Large intestine (tissue), 3 donors: ENCODE measurements at regions not wholly inside any gene's neighbourhood (a gene's known extent, or its start where the extent isn't known, plus 50 kb on each side); places are given as distances from the start of the nearest gene placed in this dataset.

Experiments
- DNase-seq, 2 donors: peaks; one replicate each; pipeline versions ENCODE4 v3.0.0 to v3.0.0-alpha.2; 2013
- H3K27ac ChIP-seq: one replicate; pipeline ENCODE4 v1.5.1; 2013; ENCODE audit warnings: low read length
- H3K27me3 ChIP-seq: 2 replicates; pipeline ENCODE4 v1.6.1; 2013; ENCODE audit warnings: low read length; ENCODE audit not compliant: control insufficient read depth, insufficient read depth
- H3K36me3 ChIP-seq: 2 replicates; pipeline ENCODE4 v1.6.1; 2013; ENCODE audit warnings: low read length; ENCODE audit not compliant: control insufficient read depth, insufficient read depth
- H3K4me1 ChIP-seq: one replicate; pipeline ENCODE4 v1.6.1; 2013; ENCODE audit warnings: low read length; ENCODE audit not compliant: control insufficient read depth, insufficient read depth
- H3K4me3 ChIP-seq: one replicate; pipeline ENCODE4 v1.5.1; 2013; ENCODE audit warnings: low read length
- H3K9me3 ChIP-seq: one replicate; pipeline ENCODE4 v1.6.1; 2013; ENCODE audit warnings: mild to moderate bottlenecking, low read depth, low read length, moderate library complexity; ENCODE audit not compliant: control insufficient read depth
- WGBS: methylation state at CpG from one replicate; pipeline ENCODE4 v1.1.5; 2013; ENCODE audit warnings: low lambda C conversion rate; ENCODE audit not compliant: insufficient coverage; 5-methylcytosine and 5-hydroxymethylcytosine counted together

- peak in 1 of 2 donors; percentile 5 for DNase-seq
- no peaks in the 10 kb centered on the region for H3K36me3 ChIP-seq
- no peaks in the 10 kb centered on the region for H3K9me3 ChIP-seq
- WGBS: 100% methylated on average over 1 of the region's 3 CpGs
- no peaks in the 10 kb centered on the region for H3K4me1 ChIP-seq
- H3K27ac ChIP-seq: no peak overlapping the region
- no peaks in the 10 kb centered on the region for H3K27me3 ChIP-seq
- no peak overlapping the region for H3K4me3 ChIP-seq
Measured at GRCh38 chr5:162323466-162323865, 255.9 kb downstream of the GABRG2 start.

- H3K27ac ChIP-seq: no peak overlapping the region
- H3K4me3 ChIP-seq: no peak overlapping the region
- no peak for DNase-seq
- no peaks in the 10 kb centered on the region for H3K4me1 ChIP-seq
- 100% methylated on average over 1 of the region's 3 CpGs for WGBS
- no peaks in the 10 kb centered on the region for H3K36me3 ChIP-seq
- H3K27me3 ChIP-seq: no peaks in the 10 kb centered on the region
- H3K9me3 ChIP-seq: no peaks in the 10 kb centered on the region
Measured at GRCh38 chr5:162324328-162324727, 256.8 kb downstream of the GABRG2 start.

GRCh38 chr5:162325143-162325727, 257.7 kb downstream of the GABRG2 start:
- Histone ChIP-seq H3K27me3 (no peaks in the 10 kb centered on the region), H3K27ac (no peak overlapping the region), H3K4me3 (no peak overlapping the region), H3K9me3 (no peaks in the 10 kb centered on the region), H3K36me3 (no peaks in the 10 kb centered on the region), H3K4me1 (no peaks in the 10 kb centered on the region)
- no peak for DNase-seq
- 67% methylated on average over 1 of the region's 3 CpGs for WGBS

GRCh38 chr5:162334944-162335343, 267.4 kb downstream of the GABRG2 start:
- Histone ChIP-seq H3K27me3 (no peaks in the 10 kb centered on the region), H3K27ac (no peak overlapping the region), H3K36me3 (no peaks in the 10 kb centered on the region), H3K9me3 (no peaks in the 10 kb centered on the region), H3K4me3 (no peak overlapping the region), H3K4me1 (no peaks in the 10 kb centered on the region)
- DNase-seq: no peak
- no CpG with 5 or more reads among the region's 4 CpGs for WGBS

- no peak overlapping the region for H3K27ac ChIP-seq
- H3K4me1 ChIP-seq: no peaks in the 10 kb centered on the region
- no peak overlapping the region for H3K4me3 ChIP-seq
- H3K9me3 ChIP-seq: peaks cover 4% of the 10 kb centered on the region
- no peaks in the 10 kb centered on the region for H3K27me3 ChIP-seq
- no peak for DNase-seq
- H3K36me3 ChIP-seq: no peaks in the 10 kb centered on the region
- 100% methylated on average over 1 of the region's 1 CpG for WGBS
Measured at GRCh38 chr5:162360373-162360931, 292.9 kb downstream of the GABRG2 start.

- no CpG with 5 or more reads among the region's 3 CpGs for WGBS
- no peak overlapping the region for H3K4me3 ChIP-seq
- no peaks in the 10 kb centered on the region for H3K36me3 ChIP-seq
- no peaks in the 10 kb centered on the region for H3K9me3 ChIP-seq
- no peaks in the 10 kb centered on the region for H3K4me1 ChIP-seq
- no peak overlapping the region for H3K27ac ChIP-seq
- no peaks in the 10 kb centered on the region for H3K27me3 ChIP-seq
- DNase-seq: peak in 1 of 2 donors; percentile 1
Measured at GRCh38 chr5:162372256-162372655, 304.7 kb downstream of the GABRG2 start.

- no peaks in the 10 kb centered on the region for H3K9me3 ChIP-seq
- H3K4me1 ChIP-seq: no peaks in the 10 kb centered on the region
- DNase-seq: no peak
- no peaks in the 10 kb centered on the region for H3K27me3 ChIP-seq
- no peak overlapping the region for H3K4me3 ChIP-seq
- WGBS: no CpG with 5 or more reads among the region's 1 CpG
- no peaks in the 10 kb centered on the region for H3K36me3 ChIP-seq
- no peak overlapping the region for H3K27ac ChIP-seq
Measured at GRCh38 chr5:162377895-162378294, 310.3 kb downstream of the GABRG2 start.

- H3K4me1 ChIP-seq: no peaks in the 10 kb centered on the region
- H3K4me3 ChIP-seq: no peak overlapping the region
- no peaks in the 10 kb centered on the region for H3K36me3 ChIP-seq
- H3K27me3 ChIP-seq: no peaks in the 10 kb centered on the region
- H3K9me3 ChIP-seq: no peaks in the 10 kb centered on the region
- no peak overlapping the region for H3K27ac ChIP-seq
- no peak for DNase-seq
- 100% methylated on average over 1 of the region's 3 CpGs for WGBS
Measured at GRCh38 chr5:162382839-162383238, 315.3 kb downstream of the GABRG2 start.

GRCh38 chr5:162384225-162384624, 316.7 kb downstream of the GABRG2 start:
- DNase-seq: no peak
- H3K27ac ChIP-seq: no peak overlapping the region
- no peaks in the 10 kb centered on the region for H3K4me1 ChIP-seq
- WGBS: 20% methylated on average over 1 of the region's 2 CpGs
- H3K9me3 ChIP-seq: no peaks in the 10 kb centered on the region
- no peaks in the 10 kb centered on the region for H3K36me3 ChIP-seq
- no peak overlapping the region for H3K4me3 ChIP-seq
- no peaks in the 10 kb centered on the region for H3K27me3 ChIP-seq

- H3K27ac ChIP-seq: no peak overlapping the region
- no peak for DNase-seq
- peaks cover under 1% of the 10 kb centered on the region for H3K9me3 ChIP-seq
- no peaks in the 10 kb centered on the region for H3K4me1 ChIP-seq
- H3K36me3 ChIP-seq: no peaks in the 10 kb centered on the region
- no peaks in the 10 kb centered on the region for H3K27me3 ChIP-seq
- no peak overlapping the region for H3K4me3 ChIP-seq
- WGBS: 93% methylated on average over 3 of the region's 4 CpGs
Measured at GRCh38 chr5:162391833-162392232, 324.3 kb downstream of the GABRG2 start.

- DNase-seq: no peak
- Histone ChIP-seq H3K36me3 (no peaks in the 10 kb centered on the region), H3K4me3 (no peak overlapping the region), H3K27ac (no peak overlapping the region), H3K9me3 (peaks cover 3% of the 10 kb centered on the region), H3K27me3 (no peaks in the 10 kb centered on the region), H3K4me1 (no peaks in the 10 kb centered on the region)
Measured at GRCh38 chr5:162392336-162392735, 324.8 kb downstream of the GABRG2 start.
